ENCODE measurements at regions not wholly inside any gene's neighbourhood (a gene's known extent, or its start where the extent isn't known, plus 50 kb on each side); places are given as distances from the start of the nearest gene placed in this dataset.
"Not testable (repeated sequence)": the region's sequence is repeated elsewhere in the genome, so short reads cannot be mapped to it uniquely, and the experiment has no call there.

DNA sequence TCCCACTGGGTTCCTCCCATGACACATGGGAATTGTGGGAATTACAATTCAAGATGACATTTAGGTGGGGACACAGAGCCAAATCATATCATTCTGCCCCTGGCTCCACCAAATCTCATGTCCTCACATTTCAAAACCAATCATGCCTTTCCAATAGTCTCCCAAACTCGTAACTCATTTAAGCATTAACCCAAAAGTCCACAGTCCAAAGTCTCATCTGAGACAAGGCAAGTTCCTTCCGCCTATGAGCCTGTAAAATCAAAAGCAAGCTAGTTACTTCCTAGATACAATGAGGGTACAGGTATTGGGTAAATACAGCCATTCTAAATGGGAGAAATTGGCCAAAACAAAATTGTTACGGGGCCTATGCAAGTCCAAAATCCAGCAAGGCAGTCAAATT lies 93.8 kb upstream of the SLCO6A1 start:
- TF ChIP-seq, protein P1, sequence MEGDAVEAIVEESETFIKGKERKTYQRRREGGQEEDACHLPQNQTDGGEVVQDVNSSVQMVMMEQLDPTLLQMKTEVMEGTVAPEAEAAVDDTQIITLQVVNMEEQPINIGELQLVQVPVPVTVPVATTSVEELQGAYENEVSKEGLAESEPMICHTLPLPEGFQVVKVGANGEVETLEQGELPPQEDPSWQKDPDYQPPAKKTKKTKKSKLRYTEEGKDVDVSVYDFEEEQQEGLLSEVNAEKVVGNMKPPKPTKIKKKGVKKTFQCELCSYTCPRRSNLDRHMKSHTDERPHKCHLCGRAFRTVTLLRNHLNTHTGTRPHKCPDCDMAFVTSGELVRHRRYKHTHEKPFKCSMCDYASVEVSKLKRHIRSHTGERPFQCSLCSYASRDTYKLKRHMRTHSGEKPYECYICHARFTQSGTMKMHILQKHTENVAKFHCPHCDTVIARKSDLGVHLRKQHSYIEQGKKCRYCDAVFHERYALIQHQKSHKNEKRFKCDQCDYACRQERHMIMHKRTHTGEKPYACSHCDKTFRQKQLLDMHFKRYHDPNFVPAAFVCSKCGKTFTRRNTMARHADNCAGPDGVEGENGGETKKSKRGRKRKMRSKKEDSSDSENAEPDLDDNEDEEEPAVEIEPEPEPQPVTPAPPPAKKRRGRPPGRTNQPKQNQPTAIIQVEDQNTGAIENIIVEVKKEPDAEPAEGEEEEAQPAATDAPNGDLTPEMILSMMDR (conservative IDR thresholded peaks at IDR 0.05; ENCODE audit: low read depth, low read length) = not testable (repeated sequence)
- TF ChIP-seq POLR2A (IDR thresholded peaks at IDR 0.05; ENCODE audit: low read depth, low read length); CEBPB (IDR thresholded peaks at IDR 0.05; ENCODE audit: low read depth, low read length); SMC3 (IDR thresholded peaks at IDR 0.05; ENCODE audit: low read depth, low read length); FOS (IDR thresholded peaks at IDR 0.05; ENCODE audit: low read depth, low read length); RAD21 (IDR thresholded peaks at IDR 0.05; ENCODE audit: low read length); BHLHE40 (IDR thresholded peaks at IDR 0.05; ENCODE audit: low read depth, low read length); RCOR1 (IDR thresholded peaks at IDR 0.05; ENCODE audit: insufficient replicate concordance, low read length); MXI1 (IDR thresholded peaks at IDR 0.05; ENCODE audit: borderline replicate concordance, low read depth, low read length); MAFK (IDR thresholded peaks at IDR 0.05; ENCODE audit: low read depth, low read length): not testable (repeated sequence)
- TF ChIP-seq, protein P2, sequence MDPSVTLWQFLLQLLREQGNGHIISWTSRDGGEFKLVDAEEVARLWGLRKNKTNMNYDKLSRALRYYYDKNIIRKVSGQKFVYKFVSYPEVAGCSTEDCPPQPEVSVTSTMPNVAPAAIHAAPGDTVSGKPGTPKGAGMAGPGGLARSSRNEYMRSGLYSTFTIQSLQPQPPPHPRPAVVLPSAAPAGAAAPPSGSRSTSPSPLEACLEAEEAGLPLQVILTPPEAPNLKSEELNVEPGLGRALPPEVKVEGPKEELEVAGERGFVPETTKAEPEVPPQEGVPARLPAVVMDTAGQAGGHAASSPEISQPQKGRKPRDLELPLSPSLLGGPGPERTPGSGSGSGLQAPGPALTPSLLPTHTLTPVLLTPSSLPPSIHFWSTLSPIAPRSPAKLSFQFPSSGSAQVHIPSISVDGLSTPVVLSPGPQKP (IDR thresholded peaks at IDR 0.05; ENCODE audit: borderline replicate concordance, low read depth, low read length) = not testable (repeated sequence)
- TF ChIP-seq, protein P3, sequence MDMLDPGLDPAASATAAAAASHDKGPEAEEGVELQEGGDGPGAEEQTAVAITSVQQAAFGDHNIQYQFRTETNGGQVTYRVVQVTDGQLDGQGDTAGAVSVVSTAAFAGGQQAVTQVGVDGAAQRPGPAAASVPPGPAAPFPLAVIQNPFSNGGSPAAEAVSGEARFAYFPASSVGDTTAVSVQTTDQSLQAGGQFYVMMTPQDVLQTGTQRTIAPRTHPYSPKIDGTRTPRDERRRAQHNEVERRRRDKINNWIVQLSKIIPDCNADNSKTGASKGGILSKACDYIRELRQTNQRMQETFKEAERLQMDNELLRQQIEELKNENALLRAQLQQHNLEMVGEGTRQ (IDR thresholded peaks at IDR 0.05; ENCODE audit: low read depth, low read length) = not testable (repeated sequence)

All from IMR-90 (cell line).